Right lobe of liver (tissue), 6 donors: ENCODE measurements at regions not wholly inside any gene's neighbourhood (a gene's known extent, or its start where the extent isn't known, plus 50 kb on each side); places are given as distances from the start of the nearest gene placed in this dataset.

ENCODE experiments used
- ATAC-seq, 4 donors: fragments of 200-7000 bp; cut with Tn5 transposase; one replicate each; pipeline ENCODE4 v1.9.1; 2020; ENCODE audit warnings: mild to moderate bottlenecking in 4 of 4, moderate library complexity in 4 of 4
- DNase-seq, 3 donors: peaks; one replicate each; pipeline ENCODE4 v3.0.0-alpha.2; 2020
- H3K27ac ChIP-seq, 3 donors: fragments of 200-600 bp; one replicate each; pipeline ENCODE4 v1.8.0; 2022
- H3K27me3 ChIP-seq, 2 donors: fragments of 200-600 bp; one replicate each; pipeline ENCODE4 v1.8.0; 2022
- H3K36me3 ChIP-seq, 4 donors: fragments of 200-600 bp; sonication (generic) in 1 of 4; one replicate each; pipeline versions ENCODE4 v1.5.1 to v1.8.0; 2017 to 2022; ENCODE audit warnings: control low read depth in 1 of 4
- H3K4me1 ChIP-seq, 4 donors: fragments of 200-600 bp; sonication (generic) in 1 of 4; one replicate each; pipeline versions ENCODE4 v1.5.1 to v1.8.0; 2017 to 2022; ENCODE audit warnings: control low read depth in 1 of 4
- H3K4me3 ChIP-seq, 3 donors: fragments of 200-600 bp; one replicate each; pipeline ENCODE4 v1.8.0; 2022
- H3K9me3 ChIP-seq, 4 donors: fragments of 200-600 bp; sonication (generic) in 1 of 4; one replicate each; pipeline versions ENCODE4 v1.5.1 to v1.8.0; 2017 to 2022; ENCODE audit warnings: control low read depth in 1 of 4
- POLR2A ChIP-seq: fragments of 450-650 bp; IDR thresholded peaks from one replicate; pipeline ENCODE4 v1.6.1; 2017; ENCODE audit warnings: antibody characterized with exemption, mild to moderate bottlenecking
- WGBS: methylation state at CpG from one replicate; pipeline ENCODE4 v1.1.6; 2018; ENCODE audit warnings: low coverage, low lambda C conversion rate; ENCODE audit not compliant: insufficient coverage; ENCODE audit errors: missing lambda C conversion rate; 5-methylcytosine and 5-hydroxymethylcytosine counted together
- intact Hi-C, 2 donors: fragments of 100-400 bp; cut with DNase I; formaldehyde crosslinking; loops; one replicate each; pipeline versions ENCODE4 v1.11.2 to v1.14.1; 2022
- TF ChIP-seq, protein P1 (sequence below), 4 donors: fragments of 200-600 bp in 3 of 4; fragments of 450-650 bp in 1 of 4; IDR thresholded peaks; one replicate each; pipeline versions ENCODE4 v1.5.1 to v1.8.0; 2016 to 2022; ENCODE audit warnings: antibody characterized with exemption in 4 of 4, mild to moderate bottlenecking in 2 of 4
- donor health status: DM: no; HTN: yes; CAD: no.
- donor health status: DM: no; HTN: no; CAD: no.
- donor health status: DM: no; HTN: no; CAD: no.
- donor health status: DM: no; HTN: yes; CAD: no.
- donor health status: DM: no; HTN: yes; CAD: no.

DNA sequence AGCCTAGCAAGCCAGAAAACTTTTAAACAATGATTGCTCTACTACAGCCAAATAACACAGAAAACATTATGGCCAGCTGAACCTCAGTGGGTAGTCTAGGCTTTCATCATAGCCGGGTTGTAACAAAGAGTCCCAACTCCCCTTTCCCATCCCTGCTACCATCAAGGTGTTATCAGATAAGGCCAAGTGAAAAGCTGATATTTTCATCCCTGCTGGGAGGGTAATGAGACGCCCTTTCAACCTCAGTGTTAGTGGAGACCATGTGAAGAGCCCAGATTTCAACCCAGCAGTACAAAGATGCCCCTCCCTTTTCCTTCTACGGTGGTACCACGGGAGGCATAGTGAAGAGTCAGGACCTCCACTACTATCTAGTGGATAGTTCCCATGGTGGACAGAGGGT lies 433.7 kb downstream of the GPM6A start:
- Histone ChIP-seq H3K27ac (no peak overlapping the region), H3K4me1 (no peaks in the 10 kb centered on the region), H3K9me3 (no peaks in the 10 kb centered on the region), H3K27me3 (no peaks in the 10 kb centered on the region), H3K36me3 (no peaks in the 10 kb centered on the region), H3K4me3 (no peak overlapping the region)
- no peak for ATAC-seq
- 25% methylated on average over 4 of the region's 4 CpGs for WGBS
- intact Hi-C loops = no loop called here
- DNase-seq = no peak
- TF ChIP-seq, protein P1, sequence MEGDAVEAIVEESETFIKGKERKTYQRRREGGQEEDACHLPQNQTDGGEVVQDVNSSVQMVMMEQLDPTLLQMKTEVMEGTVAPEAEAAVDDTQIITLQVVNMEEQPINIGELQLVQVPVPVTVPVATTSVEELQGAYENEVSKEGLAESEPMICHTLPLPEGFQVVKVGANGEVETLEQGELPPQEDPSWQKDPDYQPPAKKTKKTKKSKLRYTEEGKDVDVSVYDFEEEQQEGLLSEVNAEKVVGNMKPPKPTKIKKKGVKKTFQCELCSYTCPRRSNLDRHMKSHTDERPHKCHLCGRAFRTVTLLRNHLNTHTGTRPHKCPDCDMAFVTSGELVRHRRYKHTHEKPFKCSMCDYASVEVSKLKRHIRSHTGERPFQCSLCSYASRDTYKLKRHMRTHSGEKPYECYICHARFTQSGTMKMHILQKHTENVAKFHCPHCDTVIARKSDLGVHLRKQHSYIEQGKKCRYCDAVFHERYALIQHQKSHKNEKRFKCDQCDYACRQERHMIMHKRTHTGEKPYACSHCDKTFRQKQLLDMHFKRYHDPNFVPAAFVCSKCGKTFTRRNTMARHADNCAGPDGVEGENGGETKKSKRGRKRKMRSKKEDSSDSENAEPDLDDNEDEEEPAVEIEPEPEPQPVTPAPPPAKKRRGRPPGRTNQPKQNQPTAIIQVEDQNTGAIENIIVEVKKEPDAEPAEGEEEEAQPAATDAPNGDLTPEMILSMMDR (IDR thresholded peaks at IDR 0.05) = no peak
- TF ChIP-seq POLR2A = no peak

DNA sequence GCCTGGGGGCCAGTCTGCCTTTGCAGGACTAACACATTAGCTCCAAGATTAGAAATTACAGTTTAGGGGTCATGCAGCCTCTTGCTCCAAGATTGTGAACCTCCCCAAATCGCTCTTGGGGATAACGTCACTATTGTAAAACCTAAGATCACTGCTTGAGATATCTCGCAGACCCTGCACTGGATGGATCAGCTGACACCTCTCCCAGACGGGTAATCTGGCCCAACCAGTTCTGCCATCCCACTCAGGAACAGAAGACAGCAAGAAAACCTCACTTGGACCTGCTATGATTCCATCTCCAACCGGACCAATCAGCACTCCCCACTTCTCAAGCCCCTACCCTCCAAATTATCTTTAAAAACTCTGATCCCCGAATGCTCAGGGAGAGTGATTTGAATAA lies 431.2 kb downstream of the GPM6A start:
- WGBS = 47% methylated on average over 4 of the region's 6 CpGs
- intact Hi-C loops = no loop called here
- Histone ChIP-seq H3K36me3 (no peaks in the 10 kb centered on the region), H3K4me1 (no peaks in the 10 kb centered on the region), H3K27me3 (no peaks in the 10 kb centered on the region), H3K27ac (no peak overlapping the region), H3K4me3 (no peak overlapping the region), H3K9me3 (no peaks in the 10 kb centered on the region)
- DNase-seq (no peak), ATAC-seq (no peak)
- TF ChIP-seq, protein P1 (IDR thresholded peaks at IDR 0.05) = no peak
- TF ChIP-seq POLR2A = no peak

DNA sequence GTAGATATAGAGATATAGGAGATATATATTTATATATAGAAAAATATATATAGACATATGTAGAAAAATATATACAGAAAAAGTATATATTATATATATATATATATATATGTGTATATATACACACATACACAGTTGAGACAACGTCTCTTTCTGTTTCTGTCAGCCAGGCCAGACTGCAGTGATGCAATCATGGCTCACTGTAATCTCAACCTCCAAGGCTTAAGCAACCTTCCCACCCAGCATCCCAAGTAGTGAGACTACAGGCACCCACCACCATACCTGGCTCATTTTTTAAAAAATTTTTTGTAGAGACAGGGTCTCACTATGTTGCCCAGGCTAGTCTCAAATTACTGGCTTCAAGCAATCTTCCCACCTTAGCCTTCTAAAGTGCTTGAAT lies 426.3 kb downstream of the GPM6A start:
- Histone ChIP-seq H3K27me3 (no peaks in the 10 kb centered on the region), H3K36me3 (no peaks in the 10 kb centered on the region), H3K4me1 (no peaks in the 10 kb centered on the region), H3K9me3 (no peaks in the 10 kb centered on the region), H3K27ac (no peak overlapping the region), H3K4me3 (no peak overlapping the region)
- intact Hi-C loops = no loop called here
- WGBS = 64% methylated on average over 1 of the region's 1 CpG
- no peak for TF ChIP-seq POLR2A
- TF ChIP-seq, protein P1 (IDR thresholded peaks at IDR 0.05) = no peak
- ATAC-seq (no peak), DNase-seq (no peak)

DNA sequence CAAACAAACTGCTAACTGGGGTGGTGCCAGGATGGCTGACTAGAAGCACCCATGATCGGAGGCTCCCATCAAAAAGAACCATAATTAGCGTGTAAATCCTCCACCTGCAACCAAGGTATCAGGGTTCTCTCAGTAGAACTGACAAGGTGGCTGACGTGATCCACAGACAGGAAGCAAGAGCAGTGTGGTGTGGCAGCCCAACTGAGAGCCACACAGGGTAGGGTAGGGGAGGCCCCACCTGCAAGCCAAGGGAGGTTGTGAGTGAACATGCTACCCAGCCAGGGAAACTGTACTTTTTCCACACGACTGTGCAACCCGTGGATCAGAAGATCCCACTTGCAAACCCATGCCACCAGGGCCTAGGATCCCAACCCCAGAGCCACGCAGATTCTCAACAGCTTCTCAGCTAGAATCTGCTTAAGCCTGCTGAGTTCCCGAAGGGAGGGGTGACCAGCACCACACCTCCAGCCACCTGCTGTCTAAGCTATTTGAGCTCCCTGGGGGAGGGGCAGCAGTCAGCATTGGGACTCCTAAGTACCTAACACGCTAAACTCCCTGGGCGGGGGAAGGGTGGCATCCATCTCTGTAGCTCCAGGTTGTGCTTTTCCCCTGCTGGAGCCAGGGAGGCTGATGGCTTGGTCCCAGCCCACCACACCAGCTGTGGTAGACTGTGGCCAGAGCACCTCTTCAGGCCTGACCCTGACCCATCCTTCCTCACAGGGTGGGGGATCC lies 425.1 kb downstream of the GPM6A start:
- ATAC-seq = no peak
- DNase-seq = no peak
- no peaks in the 10 kb centered on the region for H3K4me1 ChIP-seq
- H3K4me3 ChIP-seq = no peak overlapping the region
- intact Hi-C loops = no loop called here
- 82% methylated on average over 2 of the region's 9 CpGs for WGBS
- H3K36me3 ChIP-seq = no peaks in the 10 kb centered on the region
- H3K9me3 ChIP-seq = no peaks in the 10 kb centered on the region
- no peak overlapping the region for H3K27ac ChIP-seq
- no peaks in the 10 kb centered on the region for H3K27me3 ChIP-seq
- TF ChIP-seq POLR2A = no peak
- TF ChIP-seq, protein P1 (IDR thresholded peaks at IDR 0.05) = no peak

DNA sequence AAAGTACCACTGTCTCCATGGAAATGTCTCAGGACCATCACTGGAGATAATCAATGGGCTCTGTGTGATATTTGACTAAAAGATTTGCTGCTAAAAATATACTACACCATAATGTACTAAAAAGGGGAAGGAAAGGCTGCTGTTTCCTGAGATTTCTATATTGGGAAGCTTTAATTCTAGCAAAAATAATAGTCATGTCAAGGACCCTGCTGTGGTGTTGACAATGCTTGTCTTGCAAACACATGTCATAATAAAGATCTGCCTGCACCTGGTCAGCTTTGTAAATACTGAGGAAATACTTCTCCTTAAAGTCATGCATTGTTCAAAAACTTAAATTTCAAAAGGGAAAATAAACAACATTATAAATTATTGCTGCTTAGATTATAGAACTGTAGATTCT lies 417.9 kb downstream of the GPM6A start:
- intact Hi-C loops = no loop called here
- no peak overlapping the region for H3K4me3 ChIP-seq
- ATAC-seq (no peak), DNase-seq (no peak)
- H3K27ac ChIP-seq = no peak overlapping the region
- H3K36me3 ChIP-seq = no peaks in the 10 kb centered on the region
- no peak for TF ChIP-seq POLR2A
- TF ChIP-seq, protein P1 (IDR thresholded peaks at IDR 0.05) = no peak
- H3K4me1 ChIP-seq = no peaks in the 10 kb centered on the region
- H3K27me3 ChIP-seq = no peaks in the 10 kb centered on the region
- H3K9me3 ChIP-seq = no peaks in the 10 kb centered on the region
